ENCODE measurements at regions not wholly inside any gene's neighbourhood (a gene's known extent, or its start where the extent isn't known, plus 50 kb on each side); places are given as distances from the start of the nearest gene placed in this dataset.

DNA sequence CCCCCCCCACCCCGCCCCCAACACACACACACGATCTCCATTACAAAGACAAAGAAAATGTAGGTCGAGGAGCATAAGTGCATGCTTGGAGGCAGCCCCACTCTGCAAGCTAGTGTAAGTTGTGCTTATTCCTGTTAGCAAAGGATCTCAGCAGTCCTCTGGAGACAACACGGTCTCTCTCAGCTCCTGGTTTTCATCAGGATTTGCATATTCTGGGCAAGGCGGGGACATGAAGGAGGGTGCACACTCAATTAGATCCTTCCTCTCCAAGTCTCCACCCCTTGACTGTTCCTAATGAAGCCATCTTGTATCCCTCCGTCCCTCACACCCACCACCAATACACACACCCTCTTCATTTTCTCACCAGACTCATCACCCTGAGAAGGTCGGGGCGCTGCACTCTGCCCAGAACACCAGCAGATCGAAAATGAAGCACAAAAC is 63.8 kb downstream of the MRPL46 start:
- DNase-seq: no peak

DNA sequence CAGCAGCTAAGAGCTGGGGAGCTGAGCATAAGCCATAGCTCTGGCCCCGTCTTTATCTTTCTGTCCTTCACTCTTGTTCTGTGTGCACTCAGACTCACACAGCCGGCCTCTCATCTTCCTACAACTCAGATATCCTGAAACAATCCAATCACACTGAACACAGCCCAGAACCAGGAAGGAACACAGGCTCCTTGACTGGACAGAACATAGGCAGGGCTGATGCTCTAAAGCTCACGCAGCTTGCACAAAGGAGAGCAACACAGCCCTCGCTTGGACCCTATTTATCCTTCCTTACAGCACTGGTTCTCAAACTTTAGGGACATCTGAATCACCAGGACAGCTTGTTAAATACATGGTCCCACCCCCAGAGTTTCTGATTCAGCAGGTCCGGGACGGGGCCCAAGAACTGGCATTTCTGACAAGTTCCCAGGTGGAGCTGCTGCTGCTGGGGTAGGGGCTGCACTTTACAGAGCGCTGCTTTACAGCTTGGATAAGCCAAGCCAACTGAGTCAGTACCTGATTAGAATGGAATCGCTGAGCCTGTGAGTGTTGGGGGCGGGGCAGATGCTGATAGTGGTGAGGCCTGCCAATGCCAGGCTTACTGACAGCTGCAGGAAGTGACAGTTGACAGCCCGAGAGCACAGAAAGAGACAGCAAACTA is 65.1 kb downstream of the MRPL46 start:
- DNase-seq: no peak

DNA sequence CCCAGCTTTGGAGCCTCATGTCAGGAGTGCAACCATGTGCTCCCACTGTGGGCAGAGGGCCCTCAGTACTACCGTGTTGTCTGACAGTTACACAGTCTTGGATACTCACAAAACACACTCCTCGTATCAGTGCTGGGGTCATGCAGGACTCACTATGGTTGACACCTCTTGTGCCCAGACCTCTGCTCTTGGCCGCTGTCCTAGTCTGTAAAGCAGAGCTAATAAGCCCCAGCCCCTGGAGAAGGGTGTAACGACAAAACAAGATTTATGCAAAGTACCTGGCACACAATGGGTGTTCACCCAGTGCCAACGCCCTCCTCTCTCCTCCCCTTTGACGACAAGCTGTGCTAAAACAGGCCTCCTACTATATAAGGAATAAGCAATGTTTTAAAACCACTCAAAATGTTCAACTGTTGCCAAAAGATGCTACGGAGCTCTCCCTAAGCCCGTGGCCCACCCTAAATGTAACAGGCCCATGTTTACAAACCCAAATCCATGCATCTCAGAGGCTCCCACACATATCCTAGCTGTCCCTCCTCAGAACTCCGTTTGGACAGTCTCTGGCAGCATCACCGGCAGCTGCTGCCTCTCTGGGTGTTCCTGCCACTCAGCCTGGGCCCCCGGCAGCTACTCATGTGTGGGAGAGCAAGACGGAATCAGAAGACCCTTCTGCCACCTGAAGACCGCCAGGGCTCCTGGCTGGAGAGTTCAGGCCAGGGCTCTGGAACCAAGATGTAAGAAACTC is 65.8 kb downstream of the MRPL46 start:
- DNase-seq: no peak

DNA sequence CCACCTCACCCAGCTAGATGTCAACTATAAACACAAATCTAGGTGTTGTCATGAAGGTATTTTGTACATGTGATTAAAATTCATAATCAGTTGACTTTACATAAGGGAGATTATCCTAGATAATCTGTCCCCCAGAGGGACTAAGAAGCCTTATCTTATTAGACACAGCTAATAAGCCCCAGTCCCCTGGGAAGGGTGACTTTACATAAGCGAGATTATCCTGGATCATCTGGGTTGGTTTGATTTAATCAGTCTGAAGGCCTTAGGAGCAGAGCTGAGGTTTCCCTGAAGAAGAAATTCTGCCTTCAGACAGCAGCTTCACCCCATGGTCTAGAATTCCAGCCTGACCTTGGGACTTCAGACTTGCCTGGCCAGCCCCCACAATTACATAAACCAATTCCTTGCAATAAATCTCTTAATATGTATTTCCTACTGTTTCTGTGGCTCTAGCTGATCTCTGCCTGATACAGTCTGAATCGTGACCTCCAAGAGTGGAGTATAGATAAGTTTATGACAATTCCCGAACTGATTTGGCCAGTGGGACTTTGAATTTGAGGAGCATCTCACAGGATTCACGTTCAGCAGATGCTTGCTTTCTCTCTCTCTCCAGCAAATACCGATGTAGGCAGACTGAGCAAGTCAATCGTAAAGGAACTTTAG is 66.5 kb downstream of the MRPL46 start:
- DNase-seq: no peak

DNA sequence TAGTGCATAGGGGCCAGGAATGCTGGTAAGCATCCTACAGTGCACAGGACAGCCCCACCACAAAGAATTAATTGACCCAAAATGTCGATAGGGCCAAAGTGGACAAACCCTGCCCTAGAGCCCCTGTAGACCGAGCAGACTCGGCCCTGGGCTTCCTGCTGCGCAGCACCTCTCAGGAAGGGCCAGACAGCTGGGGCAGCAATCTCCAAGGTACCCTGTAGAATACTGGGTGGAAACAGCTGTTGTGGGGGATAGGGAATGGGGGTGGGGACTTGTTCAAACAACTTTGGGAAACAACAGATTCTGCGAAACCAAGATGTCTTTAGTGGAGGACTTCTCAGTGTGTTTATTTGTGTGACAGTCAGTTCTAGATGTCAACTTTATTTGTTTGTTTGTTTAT is 67.1 kb downstream of the MRPL46 start:
- DNase-seq: no peak

DNA sequence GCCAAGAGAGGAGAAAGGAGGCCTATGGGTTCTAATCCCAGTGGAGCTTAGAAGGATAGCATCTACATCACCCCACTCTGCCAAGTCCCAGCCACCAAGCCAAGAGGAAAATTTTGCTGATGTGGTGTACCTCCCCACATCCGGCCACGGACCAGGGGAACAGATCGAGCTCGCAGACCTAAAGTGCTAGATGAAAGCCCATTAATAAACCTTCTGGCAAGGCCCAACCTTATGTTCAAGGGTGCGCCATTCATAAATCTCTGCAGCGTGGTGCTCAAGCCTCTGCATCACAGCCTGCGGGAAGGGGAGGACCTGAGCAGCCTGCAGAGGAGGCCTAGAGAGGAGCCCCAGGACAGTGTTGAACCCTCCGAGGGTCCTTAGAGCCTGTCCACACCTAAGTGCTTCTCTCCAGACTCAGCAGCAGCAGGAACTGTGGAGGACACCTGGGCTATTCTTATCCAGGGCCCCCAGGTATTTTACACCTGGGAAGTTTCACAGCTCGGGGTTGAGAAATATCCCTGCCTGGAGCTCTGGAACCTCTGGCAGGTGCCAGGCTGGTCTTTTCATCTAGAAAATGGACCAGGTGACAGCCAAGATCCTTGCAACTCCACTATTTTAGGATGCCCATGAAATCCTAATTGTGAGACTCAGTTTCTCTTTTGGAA is 68.0 kb downstream of the MRPL46 start:
- no peak for DNase-seq

DNA sequence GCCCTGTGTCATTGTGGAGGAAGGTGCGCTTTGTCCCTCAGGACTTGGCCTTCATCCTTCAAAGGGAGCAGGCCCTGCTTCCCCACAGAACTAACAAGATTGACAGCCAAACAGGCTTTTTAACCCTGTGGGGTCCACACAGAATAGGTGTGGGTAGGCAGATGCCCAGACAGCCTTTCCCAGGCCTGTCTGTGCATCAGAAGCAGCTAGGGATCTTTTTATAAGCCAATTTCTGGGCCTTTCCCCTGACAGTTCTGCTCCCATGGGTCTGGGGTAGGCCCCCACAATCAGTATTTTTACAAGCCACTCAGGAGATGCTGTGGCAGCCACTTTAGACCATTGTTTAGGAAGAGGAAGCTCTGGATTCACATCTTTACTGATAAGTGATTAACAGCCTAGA is 69.2 kb downstream of the MRPL46 start:
- DNase-seq: no peak

DNA sequence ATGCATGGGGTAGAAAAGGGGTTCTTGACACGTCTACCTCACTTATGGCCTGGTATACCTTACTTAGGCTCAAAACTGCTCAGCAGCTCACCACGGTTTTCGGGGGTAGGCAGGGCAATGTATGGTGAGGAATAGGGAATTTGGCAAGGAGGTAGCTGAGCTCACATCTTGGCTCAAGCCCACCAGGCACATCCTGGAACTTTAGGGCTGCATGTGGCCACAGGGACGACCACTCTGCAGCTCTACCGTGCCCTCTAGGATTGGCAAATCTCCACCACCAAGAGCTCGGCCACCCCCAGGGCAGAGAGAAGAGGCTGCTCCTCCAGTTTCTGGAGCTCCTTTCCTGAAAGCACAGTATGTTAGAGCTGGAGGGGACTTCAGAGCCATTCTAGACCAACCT is 69.7 kb downstream of the MRPL46 start:
- no peak for DNase-seq

DNA sequence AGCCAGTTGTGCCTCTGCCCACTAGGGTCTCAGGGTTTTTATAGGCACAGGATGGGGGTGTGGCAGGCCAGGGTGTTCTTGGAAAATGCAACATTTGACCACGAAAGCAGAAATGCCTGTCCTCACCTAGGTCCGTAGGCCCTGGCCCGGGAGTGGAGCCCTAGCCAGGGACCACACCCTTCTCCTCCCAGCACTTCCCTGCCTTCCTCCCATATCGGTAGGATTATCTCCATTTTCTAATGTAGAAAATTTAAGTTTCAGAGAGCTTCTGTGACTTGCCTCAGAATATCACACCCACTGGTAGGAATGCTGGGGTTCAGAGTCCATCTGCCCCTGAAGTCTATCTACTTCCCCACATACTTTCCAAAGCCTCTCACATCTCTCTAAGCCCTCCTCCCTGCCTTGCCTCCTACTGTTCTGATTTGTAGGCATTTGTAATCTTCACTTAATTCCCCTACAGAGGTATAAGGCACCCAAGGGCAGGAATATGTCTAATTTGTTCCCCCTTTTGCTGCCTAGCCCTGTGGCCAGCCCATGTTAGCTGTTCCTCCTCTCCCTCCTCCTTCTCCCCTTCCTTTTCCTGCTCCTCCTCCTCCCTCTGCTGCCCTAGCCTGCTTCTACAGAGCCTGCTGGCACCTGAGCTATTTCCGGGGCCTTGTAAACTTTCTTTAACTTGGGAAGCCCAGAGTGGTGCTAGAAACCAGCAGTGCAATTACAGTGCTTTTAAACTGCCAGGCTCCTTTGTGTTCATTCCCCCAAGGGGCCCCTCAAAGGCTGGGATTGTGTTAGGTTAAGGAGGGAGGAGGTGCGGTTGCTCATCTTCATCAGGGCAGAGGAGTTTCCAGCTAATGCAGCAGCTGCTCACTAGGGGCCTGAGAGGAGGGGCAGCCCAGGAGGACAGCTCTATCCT is 71.1 kb downstream of the MRPL46 start:
- DNase-seq: no peak

DNA sequence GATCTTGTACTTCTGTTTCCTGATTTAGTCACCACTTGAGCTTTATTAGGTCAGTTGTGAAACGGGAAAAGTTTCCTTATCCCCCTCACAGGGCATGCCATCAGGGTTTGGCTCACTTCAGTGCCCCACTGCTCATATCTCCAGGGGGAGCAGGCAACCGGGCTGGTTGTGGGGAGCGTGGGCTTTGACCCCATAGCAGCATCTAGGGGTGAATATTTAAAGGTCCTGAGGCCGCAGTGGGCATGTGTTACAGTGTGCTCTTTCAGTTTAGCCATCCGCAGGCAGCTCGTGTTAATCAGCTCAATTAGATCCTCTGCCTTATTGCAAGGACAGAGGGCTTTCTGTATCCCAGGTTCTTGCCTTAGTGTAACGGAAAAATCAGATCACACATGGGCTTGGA is 71.9 kb downstream of the MRPL46 start:
- no peak for DNase-seq

DNA sequence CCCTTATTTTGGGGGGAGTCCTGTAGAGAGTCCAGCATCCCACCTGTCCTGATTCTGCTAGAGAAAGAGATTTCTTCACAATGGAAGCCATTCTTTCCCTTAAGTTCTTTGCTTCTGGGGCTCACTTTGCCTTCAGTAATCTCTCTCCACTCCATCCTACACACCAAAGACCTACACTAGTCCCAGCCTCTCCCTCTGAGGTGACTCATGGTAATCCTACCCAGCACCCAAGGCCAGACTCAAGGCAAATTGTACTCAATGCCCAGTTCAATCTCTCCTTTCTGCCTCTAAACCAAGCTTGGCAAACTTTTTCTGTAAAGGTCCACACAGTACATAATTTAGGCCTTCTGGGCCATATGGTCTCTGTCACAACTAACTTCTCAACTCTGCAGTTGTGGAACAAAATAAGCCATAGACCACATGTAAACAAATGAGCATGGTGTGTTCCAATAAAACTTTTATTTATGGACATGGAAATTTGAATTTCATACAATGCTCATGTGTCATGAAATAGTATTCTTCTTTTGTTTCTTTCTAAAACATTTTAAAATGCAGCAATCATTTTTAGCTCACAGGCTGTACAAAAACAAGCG is 72.5 kb downstream of the MRPL46 start:
- DNase-seq: no peak

DNA sequence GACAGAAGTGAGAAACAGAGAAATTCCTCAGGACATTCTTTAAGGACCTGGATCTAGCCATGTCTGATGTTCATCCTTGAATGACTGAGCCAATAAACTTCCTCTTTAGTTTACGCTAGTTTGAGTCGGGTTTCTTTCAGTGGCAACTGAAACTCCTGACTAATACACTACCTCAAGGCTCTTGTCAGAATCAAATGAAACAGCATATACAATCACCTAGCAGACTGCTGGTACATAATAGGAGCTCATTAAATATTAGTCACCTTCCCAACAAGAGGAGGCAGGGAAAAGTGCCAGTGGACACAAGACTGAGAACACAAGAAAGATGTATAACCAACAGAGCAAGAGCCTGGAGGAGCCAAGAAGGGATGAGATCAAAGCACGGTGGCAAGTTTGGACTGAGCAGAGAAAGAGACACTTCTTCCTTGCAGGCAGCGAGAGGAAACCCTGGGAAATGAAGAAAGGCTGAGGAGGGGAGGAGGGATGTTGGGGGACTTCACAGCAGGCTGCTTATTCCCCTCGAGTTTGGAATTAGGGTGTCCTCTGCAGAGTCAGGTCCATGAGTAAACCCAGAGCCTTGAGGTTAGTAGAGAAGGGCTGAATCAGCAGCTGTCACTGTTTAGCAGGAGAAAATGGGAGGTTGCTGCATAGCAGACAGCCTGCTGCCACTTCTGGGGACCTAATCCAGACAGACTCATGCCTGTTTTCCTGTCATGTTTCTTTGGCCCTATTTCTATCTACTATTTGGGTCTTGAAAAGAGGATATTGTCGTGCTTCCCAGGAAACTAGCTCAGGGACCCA is 73.3 kb downstream of the MRPL46 start:
- no peak for DNase-seq

DNA sequence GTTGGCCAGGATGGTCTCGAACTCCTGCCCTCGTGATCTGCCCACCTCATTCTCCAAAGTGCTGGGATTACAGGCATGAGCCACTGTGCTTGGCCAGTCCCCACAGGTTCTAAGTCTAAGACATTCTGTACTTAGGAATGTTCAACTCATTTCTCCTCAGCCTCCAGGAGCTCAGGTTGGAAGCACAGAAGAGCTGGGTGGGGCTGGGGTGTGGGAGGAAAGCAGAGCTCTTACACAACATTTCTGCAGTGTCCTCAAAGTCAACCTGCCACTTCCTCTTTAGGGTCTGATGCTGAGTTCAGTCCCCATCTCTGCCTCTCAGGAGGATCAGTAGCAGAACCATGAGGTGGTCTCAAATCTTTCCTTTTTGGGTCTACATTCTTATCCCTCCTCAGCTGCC is 75.5 kb downstream of the MRPL46 start:
- DNase-seq: no peak

DNA sequence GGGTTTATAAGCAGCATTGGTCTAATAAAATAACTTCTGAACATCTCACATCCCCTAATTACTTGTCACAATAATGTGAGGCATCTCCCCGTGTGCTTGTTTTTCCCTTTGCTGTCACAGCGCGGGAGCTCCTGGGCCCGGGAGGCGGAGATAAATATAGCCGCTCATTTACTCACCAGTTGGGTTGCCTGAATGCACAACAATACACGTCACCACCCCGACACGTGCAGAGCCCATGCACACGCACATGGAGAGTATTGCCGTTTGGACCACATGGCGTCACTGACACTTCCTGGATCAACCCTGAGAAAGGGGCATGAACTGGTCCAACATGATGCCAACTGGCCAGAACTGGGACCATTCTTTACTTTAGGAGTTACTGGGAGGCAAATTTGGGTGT is 76.2 kb downstream of the MRPL46 start:
- no peak for DNase-seq

DNA sequence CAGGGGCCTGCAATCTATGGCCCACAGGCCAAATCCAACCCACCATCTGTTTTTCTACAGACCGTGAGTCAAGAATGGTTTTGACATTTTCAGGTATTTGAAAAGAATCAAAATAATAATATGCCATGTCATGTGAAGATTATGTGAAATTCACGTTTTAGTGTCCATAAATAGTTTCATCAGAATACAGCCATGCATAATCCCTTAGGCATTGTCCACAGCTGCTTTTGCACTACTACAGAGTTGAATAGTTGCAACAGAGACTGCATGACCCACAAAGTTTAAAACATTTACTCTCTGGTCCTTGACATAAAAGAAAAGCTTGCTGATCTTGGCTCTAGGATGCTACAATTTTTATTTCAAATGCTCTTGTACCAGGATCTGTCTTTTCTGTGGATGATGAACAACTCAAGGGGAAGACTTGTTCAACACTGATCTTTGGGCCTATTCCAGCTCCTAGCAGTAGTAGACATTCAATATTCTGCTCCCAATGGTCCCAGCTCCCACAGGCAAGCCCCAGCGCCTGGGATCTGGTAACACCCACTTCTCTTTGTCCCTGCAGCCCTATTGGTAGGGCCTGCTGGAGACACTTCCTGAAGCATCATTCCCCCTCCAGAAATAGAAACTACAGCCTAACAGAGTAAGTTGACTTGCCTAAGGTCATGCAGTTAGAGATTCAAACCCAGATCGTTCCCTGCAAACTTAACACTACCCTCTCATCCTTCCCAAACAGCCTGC is 76.9 kb downstream of the MRPL46 start:
- DNase-seq: no peak

DNA sequence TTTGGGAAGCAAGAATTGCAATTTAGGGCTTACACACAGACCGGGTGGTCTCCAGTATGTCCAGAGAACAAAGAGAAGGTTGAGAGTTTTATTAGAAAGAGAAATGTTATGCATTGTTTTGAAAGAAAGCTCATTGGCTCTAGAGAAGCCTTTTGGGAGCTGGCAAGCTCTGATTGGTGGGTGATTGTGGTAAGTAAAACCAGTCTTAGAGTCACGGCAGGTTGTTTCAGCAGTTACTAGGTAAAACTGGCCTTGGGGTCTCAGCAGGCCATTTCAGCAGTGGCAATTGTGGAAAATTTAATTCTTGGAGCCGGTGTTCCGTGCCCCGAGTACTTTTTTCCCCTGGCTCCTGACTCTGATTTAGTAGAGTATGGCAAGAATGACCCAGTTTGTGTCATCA is 78.1 kb downstream of the MRPL46 start:
- DNase-seq: no peak

DNA sequence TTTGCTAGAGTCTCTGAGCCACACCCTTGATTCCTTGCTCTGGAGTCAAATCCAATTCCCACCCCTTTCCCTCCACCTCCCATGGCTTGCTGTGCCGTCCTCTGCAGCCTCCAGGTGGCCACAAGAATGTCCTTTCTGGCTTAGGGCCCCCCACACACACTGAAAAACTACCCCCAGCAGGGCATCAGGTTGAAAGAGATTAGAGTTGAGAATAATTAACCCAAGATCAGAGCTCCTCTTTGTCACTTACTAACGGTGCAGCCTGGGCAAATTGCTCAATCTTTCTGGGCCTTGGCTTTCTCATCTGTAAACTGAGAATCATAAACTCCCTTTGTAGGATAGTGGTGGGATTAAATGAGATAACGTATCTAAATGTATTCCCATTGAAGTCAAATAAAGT is 78.5 kb downstream of the MRPL46 start:
- no peak for DNase-seq

DNA sequence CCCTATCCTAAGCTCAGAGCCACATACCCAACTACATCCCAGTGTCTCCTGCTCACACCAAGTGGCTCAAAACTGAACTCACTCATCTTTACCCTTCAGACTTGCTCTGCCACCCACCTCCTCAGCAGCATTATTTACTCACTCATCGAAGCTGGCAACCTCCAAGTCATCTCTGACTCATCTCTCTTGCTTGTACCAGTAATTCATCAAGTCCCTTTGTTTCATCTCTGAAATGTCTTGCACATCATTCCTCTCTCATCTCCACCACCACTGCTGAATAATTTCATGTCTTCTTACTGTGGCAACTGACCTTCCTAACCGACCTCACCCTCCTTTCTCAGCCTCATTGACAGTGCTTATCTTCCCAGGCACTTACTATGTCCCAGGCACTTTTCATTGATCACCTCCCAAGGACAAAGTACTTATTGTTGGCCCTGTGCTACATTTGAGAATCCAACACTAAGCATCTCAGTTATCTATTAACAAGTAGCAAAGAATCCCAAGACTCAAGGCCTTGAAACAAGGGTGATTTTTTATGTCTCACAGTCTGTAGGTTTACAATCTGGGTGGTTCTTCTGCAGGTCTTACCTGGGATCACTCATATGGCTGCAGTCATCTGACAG is 82.0 kb downstream of the MRPL46 start:
- DNase-seq: no peak

DNA sequence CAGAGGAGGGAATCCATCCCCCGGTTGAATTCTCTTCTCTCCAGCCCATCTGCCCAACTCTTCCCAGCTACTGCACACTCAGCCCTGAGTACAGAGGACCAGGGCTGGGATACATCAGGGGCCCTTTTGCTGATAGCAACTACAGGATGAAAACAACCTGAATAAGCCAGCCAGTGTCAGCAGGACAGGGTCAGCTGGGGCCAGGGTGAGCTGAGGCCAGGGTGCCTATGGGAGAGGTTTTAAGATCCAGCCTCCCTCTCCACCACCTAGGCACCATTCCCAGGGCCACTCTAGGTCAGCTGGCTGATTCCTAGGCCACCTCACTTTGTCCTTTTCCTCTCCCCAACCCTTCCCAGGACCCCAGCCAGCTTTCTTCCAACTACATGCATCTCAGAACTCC is 83.8 kb downstream of the MRPL46 start:
- DNase-seq: no peak

DNA sequence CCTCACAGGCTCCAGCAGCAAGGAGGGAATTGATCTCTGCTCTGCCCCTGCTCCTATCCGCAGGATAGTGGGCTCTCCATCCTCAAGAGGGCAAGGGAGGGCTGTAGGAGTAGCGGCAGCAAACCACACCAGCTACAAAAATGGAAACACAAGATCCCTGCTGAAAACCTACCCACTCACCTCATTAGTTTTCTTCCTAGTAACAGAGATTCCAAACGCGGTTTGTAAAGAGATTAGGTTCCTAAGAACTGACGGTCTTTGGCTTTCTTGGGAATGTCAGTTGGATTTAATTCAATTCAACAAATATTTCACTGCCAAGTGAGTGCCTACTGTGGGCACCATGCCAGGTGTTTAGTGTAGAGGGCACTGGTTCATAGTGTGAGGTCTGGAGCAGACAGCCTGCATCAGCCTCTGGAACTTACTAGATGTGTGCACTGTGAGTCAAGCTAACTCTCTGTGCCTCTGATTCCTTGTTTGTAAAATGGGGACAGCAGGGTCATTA is 84.7 kb downstream of the MRPL46 start:
- no peak for DNase-seq

Data from activated T-cell treated with anti-CD3 and anti-CD28 coated beads for 4 hours (primary cell).